CD4-positive, alpha-beta memory T cell (primary cell): ENCODE measurements at regions not wholly inside any gene's neighbourhood (a gene's known extent, or its start where the extent isn't known, plus 50 kb on each side); places are given as distances from the start of the nearest gene placed in this dataset.

Source experiments
- CTCF ChIA-PET: fragments of 350-600 bp; sonication (Branson Sonifier 250); formaldehyde crosslinking; loops from one replicate; lab custom pipeline; 2021; ENCODE audit warnings: inconsistent platforms; ENCODE audit not compliant: partially characterized antibody; lab: Charles Lee
- POLR2A ChIA-PET: fragments of 350-600 bp; sonication (Branson Sonifier 250); formaldehyde crosslinking; loops from one replicate; lab custom pipeline; 2021; ENCODE audit not compliant: partially characterized antibody; lab: Charles Lee
- DNase-seq, 5 donors: peaks; one replicate each; pipeline versions ENCODE4 v3.0.0 to v3.0.0-alpha.2; 2020 to 2022; ENCODE audit warnings: mixed read lengths in 1 of 5
- H3K27ac ChIP-seq: one replicate; pipeline ENCODE4 v1.7.0; 2013; ENCODE audit warnings: low read depth, low read length
- H3K27me3 ChIP-seq: 2 replicates; pipeline ENCODE4 v1.7.0; 2013; ENCODE audit warnings: mild to moderate bottlenecking, low read length, moderate library complexity; ENCODE audit not compliant: insufficient read depth
- H3K36me3 ChIP-seq: 2 replicates; pipeline ENCODE4 v1.7.0; 2013; ENCODE audit warnings: mild to moderate bottlenecking, low read length, moderate library complexity; ENCODE audit not compliant: insufficient read depth
- H3K4me1 ChIP-seq: 2 replicates; pipeline ENCODE4 v1.7.0; 2013; ENCODE audit warnings: mild to moderate bottlenecking, low read length, moderate library complexity; ENCODE audit not compliant: insufficient read depth
- H3K4me3 ChIP-seq, 2 donors: one replicate each; pipeline ENCODE4 v1.7.0; 2013; ENCODE audit warnings: low read length in 2 of 2, mild to moderate bottlenecking in 1 of 2
- H3K9me3 ChIP-seq, 2 donors: one replicate each; pipeline ENCODE4 v1.7.0; 2013; ENCODE audit warnings: low read length in 2 of 2, control low read depth in 1 of 2; ENCODE audit not compliant: control insufficient read depth in 1 of 2
- H3K27ac Mint-ChIP-seq, 7 donors: one replicate each; pipeline ENCODE4 v1.8.0; 2020 to 2021; ENCODE audit warnings: mixed read lengths in 7 of 7, mild to moderate bottlenecking in 6 of 7, inconsistent platforms in 3 of 7, moderate library complexity in 3 of 7
- H3K27me3 Mint-ChIP-seq, 2 donors: one replicate each; pipeline ENCODE4 v1.8.0; 2020 to 2021; ENCODE audit warnings: mixed read lengths in 2 of 2
- H3K36me3 Mint-ChIP-seq, 2 donors: one replicate each; pipeline ENCODE4 v1.8.0; 2020 to 2021; ENCODE audit warnings: mixed read lengths in 2 of 2, inconsistent platforms in 1 of 2, mild to moderate bottlenecking in 1 of 2
- H3K4me1 Mint-ChIP-seq, 4 donors: one replicate each; pipeline ENCODE4 v1.8.0; 2020 to 2021; ENCODE audit warnings: mixed read lengths in 4 of 4, mild to moderate bottlenecking in 1 of 4
- H3K4me3 Mint-ChIP-seq, 8 donors: one replicate each; pipeline ENCODE4 v1.8.0; 2020 to 2021; ENCODE audit warnings: mixed read lengths in 8 of 8, mild to moderate bottlenecking in 7 of 8, moderate library complexity in 6 of 8, inconsistent platforms in 3 of 8
- H3K9me3 Mint-ChIP-seq, 8 donors: one replicate each; pipeline ENCODE4 v1.8.0; 2020 to 2021; ENCODE audit warnings: mixed read lengths in 8 of 8, mild to moderate bottlenecking in 5 of 8, inconsistent platforms in 3 of 8, moderate library complexity in 1 of 8
- intact Hi-C: fragments of 100-400 bp; cut with micrococcal nuclease; formaldehyde crosslinking; loops from one replicate; pipeline ENCODE4 v1.15.1; 2023

- H3K4me3 Mint-ChIP-seq = no peak overlapping the region
- peaks cover 0 to 8% of the 10 kb centered on the region in 2 donors for H3K27me3 Mint-ChIP-seq
These were observed 439.3 kb downstream of the RPS24 start for GRCh38 chr10:78473006-78473405.

DNA sequence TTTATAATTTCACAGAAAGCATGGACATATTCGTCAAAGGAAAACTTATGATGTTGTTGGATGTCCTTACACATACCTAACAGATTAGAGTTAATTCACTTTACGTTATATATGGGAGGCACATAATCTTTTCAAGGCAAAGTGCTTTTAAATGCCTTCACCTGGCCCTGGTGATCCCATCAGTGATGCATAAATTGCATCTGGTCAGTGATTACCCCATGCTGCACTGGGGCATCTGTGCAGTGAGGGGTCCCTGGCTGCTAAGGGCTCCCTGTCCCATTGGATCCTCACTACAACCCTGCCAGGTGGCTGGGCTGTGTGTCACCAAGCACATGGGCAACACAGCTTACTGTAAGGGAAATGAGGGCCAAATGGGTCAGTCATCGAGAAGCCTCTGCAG, 441.1 kb downstream of the RPS24 start:
- ChIA-PET POLR2A (no interaction called here), CTCF (no interaction called here)
- H3K36me3 ChIP-seq = no peaks in the 10 kb centered on the region
- intact Hi-C loops = no loop called here
- Mint-ChIP-seq H3K27me3 (peaks cover 4 to 10% of the 10 kb centered on the region in 2 donors), H3K27ac (no peak overlapping the region), H3K9me3 (peaks cover 0 to 4% (median 0%) of the 10 kb centered on the region in 8 donors), H3K4me3 (no peak overlapping the region), H3K36me3 (no peaks in the 10 kb centered on the region), H3K4me1 (no peaks in the 10 kb centered on the region)
- DNase-seq = no peak
- H3K4me3 ChIP-seq = no peak overlapping the region
- no peak overlapping the region for H3K27ac ChIP-seq
- no peaks in the 10 kb centered on the region for H3K27me3 ChIP-seq
- H3K4me1 ChIP-seq = no peaks in the 10 kb centered on the region
- no peaks in the 10 kb centered on the region for H3K9me3 ChIP-seq

More at GRCh38 chr10:78473006-78473405, 439.3 kb downstream of the RPS24 start:
- CTCF ChIA-PET = no interaction called here
- Histone ChIP-seq H3K27me3 (no peaks in the 10 kb centered on the region), H3K4me3 (no peak overlapping the region), H3K9me3 (no peaks in the 10 kb centered on the region), H3K4me1 (no peaks in the 10 kb centered on the region), H3K27ac (no peak overlapping the region), H3K36me3 (no peaks in the 10 kb centered on the region)
- DNase-seq = no peak
- no peaks in the 10 kb centered on the region for H3K36me3 Mint-ChIP-seq
- intact Hi-C loops = no loop called here
- peaks cover 0 to 6% (median 1%) of the 10 kb centered on the region in 8 donors for H3K9me3 Mint-ChIP-seq
- POLR2A ChIA-PET = no interaction called here
- H3K27ac Mint-ChIP-seq = no peak overlapping the region
- H3K4me1 Mint-ChIP-seq = no peaks in the 10 kb centered on the region

- no peak overlapping the region for H3K4me3 Mint-ChIP-seq
- H3K27me3 ChIP-seq = no peaks in the 10 kb centered on the region
- H3K9me3 ChIP-seq = no peaks in the 10 kb centered on the region
- H3K27ac Mint-ChIP-seq = no peak overlapping the region
- H3K9me3 Mint-ChIP-seq = no peaks in the 10 kb centered on the region
- H3K27ac ChIP-seq = no peak overlapping the region
- no peaks in the 10 kb centered on the region for H3K36me3 ChIP-seq
- intact Hi-C loops = no loop called here
- H3K27me3 Mint-ChIP-seq = peaks cover 4 to 16% of the 10 kb centered on the region in 2 donors
- POLR2A ChIA-PET = no interaction called here
- no peak for DNase-seq
- CTCF ChIA-PET = no interaction called here
- no peak overlapping the region for H3K4me3 ChIP-seq
- H3K4me1 ChIP-seq = no peaks in the 10 kb centered on the region
- no peaks in the 10 kb centered on the region for H3K36me3 Mint-ChIP-seq
- no peaks in the 10 kb centered on the region for H3K4me1 Mint-ChIP-seq
These were observed 441.8 kb downstream of the RPS24 start for GRCh38 chr10:78475437-78475836.

DNA sequence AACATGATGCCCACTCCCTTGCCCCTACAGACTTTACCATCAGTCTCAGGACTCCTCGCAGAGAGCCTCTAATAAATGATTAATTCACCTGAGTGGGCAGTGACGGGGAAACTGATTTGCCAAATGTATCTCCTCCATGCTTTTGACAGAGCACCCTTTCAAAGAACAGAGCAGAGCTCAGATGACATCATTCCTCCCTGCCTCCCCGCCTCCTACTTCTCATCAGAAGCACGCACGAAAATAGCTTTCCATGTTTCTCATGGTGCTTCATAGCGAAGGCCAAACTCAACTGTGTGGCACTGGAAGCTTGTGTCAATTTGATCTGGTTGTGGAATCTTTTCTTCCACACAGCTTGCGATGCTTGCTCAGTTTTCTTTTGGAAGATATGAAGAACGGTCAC, 442.5 kb downstream of the RPS24 start:
- no peak for DNase-seq
- H3K27me3 ChIP-seq = no peaks in the 10 kb centered on the region
- ChIA-PET CTCF (no interaction called here), POLR2A (no interaction called here)
- Mint-ChIP-seq H3K27ac (no peak overlapping the region), H3K27me3 (peaks cover 6 to 17% of the 10 kb centered on the region in 2 donors), H3K36me3 (no peaks in the 10 kb centered on the region), H3K9me3 (no peaks in the 10 kb centered on the region), H3K4me3 (no peak overlapping the region), H3K4me1 (no peaks in the 10 kb centered on the region)
- no peak overlapping the region for H3K4me3 ChIP-seq
- H3K9me3 ChIP-seq = no peaks in the 10 kb centered on the region
- no peaks in the 10 kb centered on the region for H3K36me3 ChIP-seq
- H3K4me1 ChIP-seq = no peaks in the 10 kb centered on the region
- intact Hi-C loops = no loop called here
- no peak overlapping the region for H3K27ac ChIP-seq

- no peaks in the 10 kb centered on the region for H3K36me3 Mint-ChIP-seq
- H3K27me3 Mint-ChIP-seq = peaks cover 6 to 17% of the 10 kb centered on the region in 2 donors
- H3K9me3 Mint-ChIP-seq = no peaks in the 10 kb centered on the region
- no peak overlapping the region for H3K4me3 ChIP-seq
- ChIA-PET POLR2A (no interaction called here), CTCF (no interaction called here)
- no peak overlapping the region for H3K27ac ChIP-seq
- no peak for DNase-seq
- H3K4me3 Mint-ChIP-seq = no peak overlapping the region
- no peaks in the 10 kb centered on the region for H3K4me1 Mint-ChIP-seq
- no peaks in the 10 kb centered on the region for H3K27me3 ChIP-seq
- no peak overlapping the region for H3K27ac Mint-ChIP-seq
- intact Hi-C loops = no loop called here
- H3K36me3 ChIP-seq = no peaks in the 10 kb centered on the region
- no peaks in the 10 kb centered on the region for H3K9me3 ChIP-seq
- no peaks in the 10 kb centered on the region for H3K4me1 ChIP-seq
These were observed 443.2 kb downstream of the RPS24 start for GRCh38 chr10:78476844-78477243.

- Histone ChIP-seq H3K36me3 (no peaks in the 10 kb centered on the region), H3K4me3 (no peak overlapping the region), H3K4me1 (no peaks in the 10 kb centered on the region), H3K27me3 (no peaks in the 10 kb centered on the region), H3K9me3 (no peaks in the 10 kb centered on the region), H3K27ac (no peak overlapping the region)
- H3K36me3 Mint-ChIP-seq = no peaks in the 10 kb centered on the region
- H3K9me3 Mint-ChIP-seq = no peaks in the 10 kb centered on the region
- no peak overlapping the region for H3K27ac Mint-ChIP-seq
- no peaks in the 10 kb centered on the region for H3K4me1 Mint-ChIP-seq
- intact Hi-C loops = no loop called here
- H3K4me3 Mint-ChIP-seq = no peak overlapping the region
- CTCF ChIA-PET = no interaction called here
- POLR2A ChIA-PET = no interaction called here
- DNase-seq = no peak
- H3K27me3 Mint-ChIP-seq = peaks cover 6 to 17% of the 10 kb centered on the region in 2 donors
These were observed 445.3 kb downstream of the RPS24 start for GRCh38 chr10:78478919-78479318.

- Mint-ChIP-seq H3K27ac (peak overlapping the region in 1 of 7 donors; percentile 11), H3K4me1 (no peaks in the 10 kb centered on the region), H3K9me3 (no peaks in the 10 kb centered on the region), H3K36me3 (no peaks in the 10 kb centered on the region), H3K27me3 (peaks cover 6 to 17% of the 10 kb centered on the region in 2 donors), H3K4me3 (no peak overlapping the region)
- Histone ChIP-seq H3K27ac (no peak overlapping the region), H3K4me1 (no peaks in the 10 kb centered on the region), H3K9me3 (no peaks in the 10 kb centered on the region), H3K36me3 (no peaks in the 10 kb centered on the region), H3K4me3 (no peak overlapping the region), H3K27me3 (no peaks in the 10 kb centered on the region)
- no peak for DNase-seq
- CTCF ChIA-PET = no interaction called here
- POLR2A ChIA-PET = no interaction called here
- intact Hi-C loops = no loop called here
These were observed 445.8 kb downstream of the RPS24 start for GRCh38 chr10:78479467-78479866.

DNA sequence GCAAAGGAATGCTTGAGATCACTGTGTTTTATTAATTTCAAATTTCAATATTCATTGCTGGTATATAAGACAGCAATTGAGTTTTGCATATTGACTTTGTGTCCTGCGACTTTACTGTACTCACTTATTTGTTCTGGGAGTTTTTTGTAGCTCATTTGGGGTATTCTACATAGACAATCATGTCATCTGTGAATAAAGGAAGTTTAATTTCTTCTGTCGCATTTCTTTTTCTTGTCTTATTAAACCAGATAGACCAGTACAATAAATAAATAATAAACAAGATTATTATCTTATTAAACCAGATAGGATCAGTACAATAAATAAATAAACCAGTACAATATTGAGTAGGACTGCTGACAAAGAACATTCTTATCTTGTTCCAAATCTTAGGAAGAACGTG, 448.2 kb downstream of the RPS24 start:
- H3K4me1 Mint-ChIP-seq = no peaks in the 10 kb centered on the region
- no peak overlapping the region for H3K27ac Mint-ChIP-seq
- no peaks in the 10 kb centered on the region for H3K36me3 Mint-ChIP-seq
- H3K9me3 ChIP-seq = no peaks in the 10 kb centered on the region
- peaks cover 7 to 12% of the 10 kb centered on the region in 2 donors for H3K27me3 Mint-ChIP-seq
- no peak for DNase-seq
- no peak overlapping the region for H3K4me3 Mint-ChIP-seq
- no peaks in the 10 kb centered on the region for H3K4me1 ChIP-seq
- intact Hi-C loops = no loop called here
- H3K36me3 ChIP-seq = no peaks in the 10 kb centered on the region
- no peak overlapping the region for H3K4me3 ChIP-seq
- ChIA-PET POLR2A (no interaction called here), CTCF (no interaction called here)
- no peak overlapping the region for H3K27ac ChIP-seq
- no peaks in the 10 kb centered on the region for H3K27me3 ChIP-seq
- no peaks in the 10 kb centered on the region for H3K9me3 Mint-ChIP-seq
